Keratinocyte (primary cell): ENCODE measurements at regions not wholly inside any gene's neighbourhood (a gene's known extent, or its start where the extent isn't known, plus 50 kb on each side); places are given as distances from the start of the nearest gene placed in this dataset.

Source experiments
- DNase-seq: peaks from one replicate; pipeline ENCODE4 v3.0.0-alpha.2; 2011; ENCODE audit warnings: low read depth, missing footprints, low spot score
- FAIRE-seq: peaks from 2 replicates; lab custom pipeline; 2011; peaks lifted over from hg19 to GRCh38; lab: Jason Lieb, UNC
- H2AFZ ChIP-seq: 2 replicates; pipeline ENCODE4 v1.6.0; 2012; ENCODE audit warnings: low read length, control low read depth, inconsistent platforms; ENCODE audit not compliant: control insufficient read depth
- H3K27ac ChIP-seq: 2 replicates; pipeline ENCODE4 v1.5.1; 2011; ENCODE audit warnings: low read length; ENCODE audit not compliant: control insufficient read depth, insufficient read depth
- H3K27me3 ChIP-seq: 3 replicates; pipeline ENCODE4 v1.6.0; 2011; ENCODE audit warnings: low read length; ENCODE audit not compliant: control insufficient read depth, insufficient read depth; ENCODE audit errors: extremely low read depth
- H3K36me3 ChIP-seq, 2 experiments: 2 replicates in 1 of 2; 3 replicates in 1 of 2; pipeline ENCODE4 v1.5.1; 2011; ENCODE audit warnings: low read length in 2 of 2, mild to moderate bottlenecking in 1 of 2; ENCODE audit not compliant: control insufficient read depth in 2 of 2, insufficient read depth in 2 of 2; ENCODE audit errors: extremely low read depth in 1 of 2
- H3K4me1 ChIP-seq: 3 replicates; pipeline ENCODE4 v1.5.1; 2011; ENCODE audit warnings: low read length; ENCODE audit not compliant: control insufficient read depth, insufficient read depth; ENCODE audit errors: extremely low read depth
- H3K4me2 ChIP-seq: 3 replicates; pipeline ENCODE4 v1.6.0; 2011; ENCODE audit warnings: low read depth, low read length; ENCODE audit not compliant: control insufficient read depth, insufficient read depth; ENCODE audit errors: extremely low read depth
- H3K4me3 ChIP-seq, 3 experiments: fragments of 200-600 bp in 1 of 3; sonication (generic) in 1 of 3; 2 replicates in 2 of 3; 3 replicates in 1 of 3; pipeline ENCODE4 v1.5.1; 2011 to 2016; ENCODE audit warnings: low read length in 3 of 3, mild to moderate bottlenecking in 3 of 3, control low read depth in 2 of 3, inconsistent platforms in 1 of 3, low read depth in 1 of 3, mixed read lengths in 1 of 3, mixed run types in 1 of 3, moderate library complexity in 1 of 3; ENCODE audit not compliant: control insufficient read depth in 2 of 3, insufficient read depth in 2 of 3; ENCODE audit errors: extremely low read depth in 1 of 3
- H3K79me2 ChIP-seq: 2 replicates; pipeline ENCODE4 v1.6.0; 2012; ENCODE audit warnings: low read length; ENCODE audit not compliant: control insufficient read depth, insufficient read depth
- H3K9ac ChIP-seq: 3 replicates; pipeline ENCODE4 v1.6.0; 2011; ENCODE audit warnings: low read length; ENCODE audit not compliant: control insufficient read depth, insufficient read depth; ENCODE audit errors: extremely low read depth
- H3K9me1 ChIP-seq: 3 replicates; pipeline ENCODE4 v1.6.0; 2011; ENCODE audit warnings: low read length; ENCODE audit not compliant: control insufficient read depth, insufficient read depth; ENCODE audit errors: extremely low read depth
- H3K9me3 ChIP-seq: 2 replicates; pipeline ENCODE4 v1.5.1; 2012; ENCODE audit warnings: low read depth, low read length; ENCODE audit not compliant: control insufficient read depth
- H4K20me1 ChIP-seq: 3 replicates; pipeline ENCODE4 v1.6.0; 2011; ENCODE audit warnings: low read length; ENCODE audit not compliant: control insufficient read depth, insufficient read depth; ENCODE audit errors: extremely low read depth
- CTCF ChIP-seq, 3 experiments: IDR thresholded peaks in 1 of 3; conservative IDR thresholded peaks in 1 of 3; optimal IDR thresholded peaks in 1 of 3; 2 replicates in 2 of 3; 3 replicates in 1 of 3; pipeline versions ENCODE3 to v1.5.1; 2011; ENCODE audit warnings: low read length in 3 of 3, mild to moderate bottlenecking in 3 of 3, moderate library complexity in 2 of 3, control low read depth in 1 of 3, inconsistent platforms in 1 of 3; ENCODE audit not compliant: insufficient read depth in 2 of 3; ENCODE audit errors: extremely low read depth in 1 of 3
- EZH2 ChIP-seq: IDR thresholded peaks from one replicate; pipeline ENCODE4 v1.6.1; 2012; ENCODE audit warnings: inconsistent platforms, mild to moderate bottlenecking, low read length, moderate library complexity
- dilution Hi-C: fragments of 300-500 bp; cut with MboI; formaldehyde crosslinking; loops from one replicate; pipeline ENCODE4 v1.7.0; 2020; ENCODE audit warnings: low sequenced_read_pairs; ENCODE audit not compliant: extremely low pct_ligation_motif_present

- H3K9me3 ChIP-seq: no peaks in the 10 kb centered on the region
- H3K79me2 ChIP-seq: no peaks in the 10 kb centered on the region
- H3K27ac ChIP-seq: no peak overlapping the region
- no peak overlapping the region for H3K4me2 ChIP-seq
- H2AFZ ChIP-seq: no peak overlapping the region
- H3K4me3 ChIP-seq: no peak overlapping the region
- H4K20me1 ChIP-seq: no peaks in the 10 kb centered on the region
- no peak overlapping the region for H3K9ac ChIP-seq
- no peaks in the 10 kb centered on the region for H3K36me3 ChIP-seq
- dilution Hi-C loops: no loop called here
- no peak for DNase-seq
- TF ChIP-seq EZH2: no peak
- no peak for TF ChIP-seq CTCF (optimal IDR thresholded peaks at IDR 0.05 in 1 of 3, IDR thresholded peaks at IDR 0.05 in 1 of 3, conservative IDR thresholded peaks at IDR 0.05 in 1 of 3; ENCODE audit: extremely low read depth in 1 of 3, insufficient read depth in 2 of 3, low read length in 3 of 3)
- no peaks in the 10 kb centered on the region for H3K9me1 ChIP-seq
- FAIRE-seq: no peak
- H3K27me3 ChIP-seq: no peaks in the 10 kb centered on the region
- no peaks in the 10 kb centered on the region for H3K4me1 ChIP-seq
Observed at GRCh38 chr4:54973784-54974183, 151.6 kb downstream of the KDR start.

GRCh38 chr4:54971474-54971950 lies 153.9 kb downstream of the KDR start:
- H4K20me1 ChIP-seq: no peaks in the 10 kb centered on the region
- H3K27ac ChIP-seq: no peak overlapping the region
- no peak overlapping the region for H3K4me3 ChIP-seq
- no peak for TF ChIP-seq EZH2
- TF ChIP-seq CTCF (optimal IDR thresholded peaks at IDR 0.05 in 1 of 3, IDR thresholded peaks at IDR 0.05 in 1 of 3, conservative IDR thresholded peaks at IDR 0.05 in 1 of 3; ENCODE audit: extremely low read depth in 1 of 3, insufficient read depth in 2 of 3, low read length in 3 of 3): peak; percentile 54 to 66 (median 55)
- H3K4me2 ChIP-seq: no peak overlapping the region
- H3K9me1 ChIP-seq: no peaks in the 10 kb centered on the region
- dilution Hi-C loops: no loop called here
- no peaks in the 10 kb centered on the region for H3K27me3 ChIP-seq
- H3K4me1 ChIP-seq: no peaks in the 10 kb centered on the region
- no peaks in the 10 kb centered on the region for H3K79me2 ChIP-seq
- FAIRE-seq (peak; percentile 81), DNase-seq (no peak)
- H3K9ac ChIP-seq: no peak overlapping the region
- no peaks in the 10 kb centered on the region for H3K36me3 ChIP-seq
- no peaks in the 10 kb centered on the region for H3K9me3 ChIP-seq
- H2AFZ ChIP-seq: no peak overlapping the region
